H1 (cell line): ENCODE measurements at regions not wholly inside any gene's neighbourhood (a gene's known extent, or its start where the extent isn't known, plus 50 kb on each side); places are given as distances from the start of the nearest gene placed in this dataset.

Source experiments
- CTCF ChIP-seq, 3 experiments: IDR thresholded peaks; 1 replicate in 2 of 3; 2 replicates in 1 of 3; pipeline versions ENCODE4 v1.5.1 to v1.6.1; 2011; ENCODE audit warnings: low read length in 3 of 3, mild to moderate bottlenecking in 3 of 3, inconsistent platforms in 2 of 3, low read depth in 1 of 3, moderate library complexity in 1 of 3; ENCODE audit not compliant: insufficient read depth in 1 of 3; ENCODE audit errors: control extremely low read depth in 1 of 3
- EP300 ChIP-seq, 2 experiments: IDR thresholded peaks; 1 replicate in 1 of 2; 2 replicates in 1 of 2; pipeline ENCODE4 v1.6.1; 2011 to 2012; ENCODE audit warnings: low read depth in 2 of 2, low read length in 2 of 2, mild to moderate bottlenecking in 2 of 2, borderline replicate concordance in 1 of 2, inconsistent platforms in 1 of 2, moderate library complexity in 1 of 2
- EZH2 ChIP-seq: fragments of 200-600 bp; sonication (generic); IDR thresholded peaks from 2 replicates; pipeline ENCODE4 v1.7.1; 2012; ENCODE audit warnings: low read depth, mild to moderate bottlenecking, moderate library complexity, low read length, inconsistent platforms; ENCODE audit not compliant: severe bottlenecking
- RAD21 ChIP-seq, 2 experiments: IDR thresholded peaks in 1 of 2; conservative IDR thresholded peaks in 1 of 2; 2 replicates each; pipeline ENCODE4 v1.6.1; 2011; ENCODE audit warnings: low read depth in 2 of 2, low read length in 2 of 2, improper control_type of control experiment in 1 of 2, inconsistent platforms in 1 of 2, mild to moderate bottlenecking in 1 of 2, moderate library complexity in 1 of 2
- RBBP5 ChIP-seq: IDR thresholded peaks from 2 replicates; pipeline ENCODE4 v1.7.1; 2012; ENCODE audit warnings: low read depth, mild to moderate bottlenecking, inconsistent platforms, low read length, moderate library complexity, borderline replicate concordance

DNA sequence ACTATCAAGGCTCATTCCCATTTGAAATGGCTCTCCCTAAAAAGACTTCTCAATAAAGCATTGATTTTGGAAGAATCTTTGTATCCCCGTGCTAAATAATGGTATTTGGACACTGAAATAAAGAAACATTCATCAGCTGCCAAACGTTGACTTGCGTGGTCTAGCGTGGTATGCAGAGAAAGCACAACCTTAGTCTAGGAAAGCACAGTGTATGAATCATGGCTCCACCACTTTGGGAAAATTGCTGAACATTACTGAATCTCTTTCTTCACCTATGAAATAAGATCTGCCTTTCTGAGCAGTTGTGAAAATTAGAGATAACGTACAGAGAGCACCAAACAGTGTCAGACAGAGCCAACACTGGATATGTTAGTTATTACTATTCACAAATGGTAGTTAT, 353.9 kb downstream of the SS18 start:
- TF ChIP-seq EZH2: no peak
- no peak for TF ChIP-seq RBBP5
- TF ChIP-seq RAD21 (IDR thresholded peaks at IDR 0.05 in 1 of 2, conservative IDR thresholded peaks at IDR 0.05 in 1 of 2; ENCODE audit: low read depth in 2 of 2, low read length in 2 of 2): no peak
- TF ChIP-seq EP300 (IDR thresholded peaks at IDR 0.05; ENCODE audit: borderline replicate concordance in 1 of 2, low read depth in 2 of 2, low read length in 2 of 2): no peak
- no peak for TF ChIP-seq CTCF (IDR thresholded peaks at IDR 0.05; ENCODE audit: control extremely low read depth in 1 of 3, insufficient read depth in 1 of 3, low read depth in 1 of 3, low read length in 3 of 3)
